Liver (tissue), 8 donors: ENCODE measurements at regions not wholly inside any gene's neighbourhood (a gene's known extent, or its start where the extent isn't known, plus 50 kb on each side); places are given as distances from the start of the nearest gene placed in this dataset.
A peak's percentile ranks its signal among the peaks of the same experiment; 100 is the strongest.

Experiments
- DNase-seq: peaks from one replicate; pipeline ENCODE4 v3.0.0-alpha.2; 2017; ENCODE audit warnings: low spot score
- H3K27ac ChIP-seq, 2 donors: one replicate each; pipeline ENCODE4 v1.7.0; 2013; ENCODE audit warnings: inconsistent platforms in 2 of 2, low read length in 2 of 2, control low read depth in 1 of 2, low read depth in 1 of 2, mild to moderate bottlenecking in 1 of 2
- H3K27me3 ChIP-seq, 4 donors: one replicate each; pipeline versions ENCODE4 v1.6.1 to v1.7.0; 2013; ENCODE audit warnings: low read length in 3 of 4, inconsistent platforms in 1 of 4, mild to moderate bottlenecking in 1 of 4, moderate library complexity in 1 of 4; ENCODE audit not compliant: control insufficient read depth in 4 of 4, insufficient read depth in 4 of 4
- H3K36me3 ChIP-seq, 4 donors: one replicate each; pipeline versions ENCODE4 v1.6.1 to v1.7.0; 2013; ENCODE audit warnings: low read length in 3 of 4, mild to moderate bottlenecking in 3 of 4, low read depth in 1 of 4, moderate library complexity in 1 of 4; ENCODE audit not compliant: control insufficient read depth in 4 of 4, insufficient read depth in 3 of 4
- H3K4me1 ChIP-seq, 4 donors: one replicate each; pipeline versions ENCODE4 v1.6.1 to v1.7.0; 2013; ENCODE audit warnings: low read length in 3 of 4, mild to moderate bottlenecking in 3 of 4, moderate library complexity in 1 of 4; ENCODE audit not compliant: control insufficient read depth in 4 of 4, insufficient read depth in 4 of 4
- H3K4me3 ChIP-seq, 3 donors: one replicate each; pipeline versions ENCODE4 v1.6.1 to v1.7.0; 2013; ENCODE audit warnings: low read length in 3 of 3, control low read depth in 1 of 3, low read depth in 1 of 3, mild to moderate bottlenecking in 1 of 3
- H3K9ac ChIP-seq, 2 donors: one replicate each; pipeline ENCODE4 v1.7.0; 2013; ENCODE audit warnings: low read length in 2 of 2, mild to moderate bottlenecking in 2 of 2, moderate library complexity in 2 of 2, control low read depth in 1 of 2, low read depth in 1 of 2
- H3K9me3 ChIP-seq, 4 donors: one replicate each; pipeline versions ENCODE4 v1.6.1 to v1.7.0; 2013; ENCODE audit warnings: low read length in 3 of 4; ENCODE audit not compliant: control insufficient read depth in 4 of 4
- CTCF ChIP-seq: fragments of 150-350 bp; IDR thresholded peaks from 2 replicates; pipeline ENCODE4 v1.5.1; 2017; ENCODE audit warnings: improper control_type of control experiment, low read depth, low read length; ENCODE audit not compliant: missing input control
- EGR1 ChIP-seq, 2 donors: IDR thresholded peaks; 2 replicates each; pipeline ENCODE4 v1.6.1; 2016 to 2018; ENCODE audit warnings: antibody characterized with exemption in 2 of 2, low read depth in 2 of 2
- FOXA1 ChIP-seq: IDR thresholded peaks from 2 replicates; pipeline ENCODE4 v1.6.1; 2016; ENCODE audit warnings: antibody characterized with exemption
- FOXA2 ChIP-seq: IDR thresholded peaks from 2 replicates; pipeline ENCODE4 v1.6.1; 2016; ENCODE audit warnings: antibody characterized with exemption
- HNF4A ChIP-seq, 2 donors: conservative IDR thresholded peaks; 2 replicates each; pipeline ENCODE4 v1.6.1; 2016; ENCODE audit warnings: antibody characterized with exemption in 2 of 2, mild to moderate bottlenecking in 2 of 2
- HNF4G ChIP-seq: IDR thresholded peaks from 2 replicates; pipeline ENCODE4 v1.6.1; 2016; ENCODE audit warnings: antibody characterized with exemption
- JUND ChIP-seq, 2 donors: IDR thresholded peaks; 2 replicates each; pipeline ENCODE4 v1.6.1; 2016; ENCODE audit warnings: antibody characterized with exemption in 2 of 2
- MAX ChIP-seq: IDR thresholded peaks from 2 replicates; pipeline ENCODE4 v1.6.1; 2016; ENCODE audit warnings: antibody characterized with exemption
- NR2F2 ChIP-seq: IDR thresholded peaks from 2 replicates; pipeline ENCODE4 v1.6.1; 2016; ENCODE audit warnings: antibody characterized with exemption
- RAD21 ChIP-seq, 2 donors: IDR thresholded peaks; 2 replicates each; pipeline ENCODE4 v1.6.1; 2016; ENCODE audit warnings: antibody characterized with exemption in 2 of 2, mild to moderate bottlenecking in 2 of 2
- REST ChIP-seq: IDR thresholded peaks from 2 replicates; pipeline ENCODE4 v1.6.1; 2016; ENCODE audit warnings: antibody characterized with exemption, mild to moderate bottlenecking
- RXRA ChIP-seq, 2 donors: IDR thresholded peaks; 2 replicates each; pipeline ENCODE4 v1.6.1; 2017 to 2018; ENCODE audit warnings: antibody characterized with exemption in 2 of 2, mild to moderate bottlenecking in 1 of 2
- SP1 ChIP-seq: IDR thresholded peaks from 2 replicates; pipeline ENCODE4 v1.6.1; 2018; ENCODE audit warnings: antibody characterized with exemption, mild to moderate bottlenecking
- TAF1 ChIP-seq: conservative IDR thresholded peaks from 2 replicates; pipeline ENCODE4 v1.6.1; 2016; ENCODE audit warnings: antibody characterized with exemption, mild to moderate bottlenecking
- YY1 ChIP-seq: IDR thresholded peaks from 2 replicates; pipeline ENCODE4 v1.6.1; 2016; ENCODE audit warnings: antibody characterized with exemption, mild to moderate bottlenecking
- ZBTB33 ChIP-seq: IDR thresholded peaks from 2 replicates; pipeline ENCODE4 v1.6.1; 2016; ENCODE audit warnings: antibody characterized with exemption
- WGBS: extraction: QIAGEN DNeasy Blood & Tissue Kit; methylation state at CpG from one replicate; pipeline ENCODE4 v1.1.7; 2013; 5-methylcytosine and 5-hydroxymethylcytosine counted together
- TF ChIP-seq, protein P1 (sequence below): IDR thresholded peaks from 2 replicates; pipeline ENCODE4 v1.6.1; 2016; ENCODE audit warnings: antibody characterized with exemption
- donor health status: healthy.
- donor health status: healthy.
- donor health status: healthy.
- donor health status: healthy.
- donor health status: healthy.

DNA sequence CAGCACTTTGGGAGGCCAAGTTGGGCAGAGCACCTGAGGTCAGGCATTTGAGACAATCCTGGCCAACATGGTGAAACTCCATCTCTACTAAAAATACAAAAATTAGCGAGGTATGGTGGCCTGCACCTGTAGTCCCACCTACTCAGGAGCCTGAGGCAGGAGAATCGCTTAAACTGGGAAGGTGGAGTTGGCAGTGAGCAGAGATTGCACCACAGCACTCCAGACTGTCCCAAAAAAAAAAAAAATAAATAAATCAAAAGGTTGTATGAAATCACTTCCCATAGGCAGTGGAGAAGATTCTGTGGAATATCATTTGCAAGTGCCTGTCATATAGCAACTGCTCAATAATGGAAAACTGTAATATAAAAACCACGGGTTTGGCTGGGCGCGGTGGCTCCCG, 65.1 kb upstream of the SERBP1 start:
- 79% methylated on average over 6 of the region's 6 CpGs for WGBS
- no peak overlapping the region for H3K4me3 ChIP-seq
- peaks cover 0 to 1% (median under 1%) of the 10 kb centered on the region in 4 donors for H3K4me1 ChIP-seq
- H3K27ac ChIP-seq, result no peak overlapping the region
- H3K27me3 ChIP-seq, result no peaks in the 10 kb centered on the region
- H3K36me3 ChIP-seq, result no peaks in the 10 kb centered on the region
- no peak for DNase-seq
- no peaks in the 10 kb centered on the region for H3K9me3 ChIP-seq
- no peak overlapping the region for H3K9ac ChIP-seq
- TF ChIP-seq HNF4G (no peak), CTCF (no peak), NR2F2 (no peak), REST (no peak), TAF1 (no peak), ZBTB33 (no peak), MAX (no peak), RXRA (IDR thresholded peaks at IDR 0.05) (no peak), YY1 (no peak), FOXA1 (no peak), FOXA2 (no peak), RAD21 (IDR thresholded peaks at IDR 0.05) (no peak), EGR1 (IDR thresholded peaks at IDR 0.05; ENCODE audit: low read depth in 2 of 2) (no peak), JUND (IDR thresholded peaks at IDR 0.05) (no peak), SP1 (no peak)
- TF ChIP-seq, protein P1, sequence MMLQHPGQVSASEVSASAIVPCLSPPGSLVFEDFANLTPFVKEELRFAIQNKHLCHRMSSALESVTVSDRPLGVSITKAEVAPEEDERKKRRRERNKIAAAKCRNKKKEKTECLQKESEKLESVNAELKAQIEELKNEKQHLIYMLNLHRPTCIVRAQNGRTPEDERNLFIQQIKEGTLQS, result no peak

DNA sequence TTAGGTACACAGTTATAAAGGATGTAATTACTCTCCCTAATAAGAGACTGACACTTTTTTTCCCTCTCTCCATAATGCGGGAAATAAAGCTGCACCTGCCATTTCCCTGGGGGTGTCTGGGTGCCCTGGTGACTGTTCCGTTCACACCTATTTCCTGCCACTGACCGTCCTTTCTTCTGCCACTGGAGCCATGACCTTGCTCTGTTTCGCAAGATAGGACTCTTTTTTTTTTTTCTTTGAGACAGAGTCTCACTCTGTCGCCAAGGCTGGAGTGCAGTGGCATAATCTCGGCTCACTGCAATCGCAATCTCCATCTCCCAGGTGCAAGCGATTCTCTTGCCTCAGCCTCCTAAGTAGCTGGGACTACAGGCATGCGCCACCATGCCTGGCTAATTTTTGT, 66.1 kb upstream of the SERBP1 start:
- TF ChIP-seq SP1, result no peak
- peak in 1 of 2 donors; percentile 35 for TF ChIP-seq RXRA (IDR thresholded peaks at IDR 0.05)
- no peak for TF ChIP-seq EGR1 (IDR thresholded peaks at IDR 0.05; ENCODE audit: low read depth in 2 of 2)
- no peak for TF ChIP-seq FOXA1
- peak; percentile 17 to 28 for TF ChIP-seq HNF4A (conservative IDR thresholded peaks at IDR 0.05)
- WGBS, result 64% methylated on average over 9 of the region's 9 CpGs

More for the DNA sequence above, 66.1 kb upstream of the SERBP1 start:
- H3K36me3 ChIP-seq, result no peaks in the 10 kb centered on the region
- no peak overlapping the region for H3K9ac ChIP-seq
- DNase-seq, result no peak
- H3K27ac ChIP-seq, result no peak overlapping the region
- H3K9me3 ChIP-seq, result no peaks in the 10 kb centered on the region
- H3K4me1 ChIP-seq, result peaks cover 0 to 9% (median 5%) of the 10 kb centered on the region in 4 donors
- H3K4me3 ChIP-seq, result no peak overlapping the region
- H3K27me3 ChIP-seq, result no peaks in the 10 kb centered on the region
